Neural cell (in vitro differentiated cells): ENCODE measurements at regions not wholly inside any gene's neighbourhood (a gene's known extent, or its start where the extent isn't known, plus 50 kb on each side); places are given as distances from the start of the nearest gene placed in this dataset.

Source experiments
- H2AFZ ChIP-seq: fragments of 200-600, 300-800 bp; sonication (generic), shearing (Covaris generic); 2 replicates; pipeline ENCODE4 v1.6.0; 2014; ENCODE audit warnings: low read depth, mild to moderate bottlenecking, antibody characterized with exemption, low read length, moderate library complexity
- H3F3A ChIP-seq: fragments of 200-600 bp; shearing (Covaris generic); 2 replicates; pipeline ENCODE4 v1.6.1; 2016; ENCODE audit warnings: mild to moderate bottlenecking, moderate library complexity, mixed read lengths, antibody characterized with exemption, low read length; ENCODE audit not compliant: insufficient read depth, poor library complexity, severe bottlenecking
- H3K27ac ChIP-seq: fragments of 200-600, 300-800 bp; sonication (generic), shearing (Covaris generic); 2 replicates; pipeline ENCODE4 v1.5.1; 2014; ENCODE audit warnings: mild to moderate bottlenecking, low read length, moderate library complexity
- H3K27me3 ChIP-seq: fragments of 300-800, 200-600 bp; sonication (generic), shearing (Covaris generic); 2 replicates; pipeline ENCODE4 v1.6.0; 2014; ENCODE audit warnings: mild to moderate bottlenecking, low read depth, low read length, moderate library complexity; ENCODE audit not compliant: insufficient read depth
- H3K36me3 ChIP-seq: fragments of 300-800, 200-600 bp; sonication (generic), shearing (Covaris generic); 2 replicates; pipeline ENCODE4 v1.5.1; 2014; ENCODE audit warnings: mild to moderate bottlenecking, antibody characterized with exemption, low read length, moderate library complexity; ENCODE audit not compliant: insufficient read depth
- H3K4me2 ChIP-seq: fragments of 300-800, 200-600 bp; sonication (generic), shearing (Covaris generic); 2 replicates; pipeline ENCODE4 v1.6.0; 2014; ENCODE audit warnings: mild to moderate bottlenecking, low read length
- H3K4me3 ChIP-seq: fragments of 300-800, 200-600 bp; sonication (generic), shearing (Covaris generic); 2 replicates; pipeline ENCODE4 v1.5.1; 2014; ENCODE audit warnings: mild to moderate bottlenecking, low read length, moderate library complexity
- H3K79me2 ChIP-seq: fragments of 200-600 bp; shearing (Covaris generic); replicated peaks from 2 replicates; pipeline ENCODE4 v1.6.0; 2014; ENCODE audit warnings: mild to moderate bottlenecking, low read length, moderate library complexity; ENCODE audit not compliant: insufficient read depth
- H3K9ac ChIP-seq: fragments of 300-800, 200-600 bp; sonication (generic), shearing (Covaris generic); 2 replicates; pipeline ENCODE4 v1.6.1; 2016; ENCODE audit warnings: mild to moderate bottlenecking, low read length, mixed read lengths
- H3K9me2 ChIP-seq: fragments of 200-600 bp; shearing (Covaris generic); 2 replicates; pipeline ENCODE4 v1.6.1; 2016; ENCODE audit warnings: mild to moderate bottlenecking, low read length, mixed read lengths; ENCODE audit not compliant: insufficient read depth
- H3K9me3 ChIP-seq: fragments of 200-600, 300-800 bp; sonication (generic), shearing (Covaris generic); 2 replicates; pipeline ENCODE4 v1.6.1; 2016; ENCODE audit warnings: mild to moderate bottlenecking, mixed run types, low read length, moderate library complexity, mixed read lengths
- H4K20me1 ChIP-seq: fragments of 200-600 bp; shearing (Covaris generic); 2 replicates; pipeline ENCODE4 v1.6.1; 2016; ENCODE audit warnings: mild to moderate bottlenecking, mixed run types; ENCODE audit not compliant: insufficient read depth
- EP300 ChIP-seq: fragments of 450-650 bp; conservative IDR thresholded peaks from 2 replicates; pipeline ENCODE4 v1.6.1; 2014; ENCODE audit warnings: antibody characterized with exemption, mild to moderate bottlenecking, moderate library complexity; ENCODE audit not compliant: poor library complexity, severe bottlenecking
- EZH2 ChIP-seq: fragments of 200-600, 300-800 bp; shearing (Covaris generic), sonication (generic); IDR thresholded peaks from 2 replicates; pipeline ENCODE4 v1.6.1; 2014; ENCODE audit warnings: antibody characterized with exemption, low read length, borderline replicate concordance, mild to moderate bottlenecking; ENCODE audit not compliant: insufficient read depth, poor library complexity, severe bottlenecking
- MXI1 ChIP-seq: fragments of 450-650 bp; conservative IDR thresholded peaks from 2 replicates; pipeline ENCODE4 v1.6.1; 2014; ENCODE audit warnings: antibody characterized with exemption, mild to moderate bottlenecking; ENCODE audit not compliant: poor library complexity, severe bottlenecking
- POLR2AphosphoS5 ChIP-seq: IDR thresholded peaks from 2 replicates; pipeline ENCODE4 v1.6.1; 2012
- RAD21 ChIP-seq: fragments of 450-650 bp; conservative IDR thresholded peaks from 2 replicates; pipeline ENCODE4 v1.6.1; 2014; ENCODE audit warnings: antibody characterized with exemption, mild to moderate bottlenecking, moderate library complexity
- TAF1 ChIP-seq: IDR thresholded peaks from 2 replicates; pipeline ENCODE4 v1.6.1; 2012; ENCODE audit warnings: low read depth
- TF ChIP-seq, protein P1 (sequence below): IDR thresholded peaks from 2 replicates; pipeline ENCODE4 v1.6.1; 2012; ENCODE audit warnings: borderline replicate concordance
- TF ChIP-seq, protein P2 (sequence below): fragments of 450-650 bp; IDR thresholded peaks from 2 replicates; pipeline ENCODE4 v1.5.1; 2014; ENCODE audit warnings: antibody characterized with exemption, mild to moderate bottlenecking, moderate library complexity; ENCODE audit not compliant: poor library complexity, severe bottlenecking

DNA sequence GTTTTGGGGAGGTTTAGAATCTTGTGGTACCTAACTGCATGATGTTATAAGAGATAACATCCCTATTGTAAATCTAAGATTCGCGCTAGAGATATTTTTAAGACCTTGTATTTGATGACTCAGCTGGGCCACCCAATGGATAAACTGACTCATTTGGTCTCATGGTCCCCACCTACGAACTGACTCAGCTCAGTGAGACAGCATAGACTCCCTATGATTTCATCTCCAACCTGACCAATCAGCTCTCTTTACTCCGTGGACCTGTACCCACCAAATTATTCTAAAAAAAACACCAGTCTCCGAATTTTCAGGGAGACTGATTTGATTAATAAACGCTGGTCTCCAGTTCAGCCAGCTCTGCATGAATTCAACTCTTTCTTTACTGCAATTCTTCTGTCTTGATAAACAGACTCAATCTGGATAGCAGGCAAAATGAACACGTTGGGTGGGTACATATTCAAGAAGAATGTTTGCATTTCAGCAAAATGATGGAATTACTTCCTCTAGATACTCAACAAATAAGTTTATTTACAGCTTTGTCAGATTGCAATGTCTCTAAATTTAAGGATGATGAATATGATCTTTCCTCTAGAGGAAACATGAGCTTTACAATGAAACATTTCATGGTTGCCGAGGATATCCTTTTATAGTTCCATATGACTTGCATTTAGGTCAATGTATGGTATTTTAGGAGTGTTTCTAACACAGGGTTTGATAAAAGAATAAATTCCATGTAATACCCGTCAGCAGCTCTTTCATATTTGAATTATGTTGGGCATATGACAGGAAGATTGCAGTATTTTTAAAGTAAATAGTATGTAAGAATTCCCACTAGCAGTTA, 516.6 kb upstream of the RGS18 start:
- Histone ChIP-seq H3K4me3 (no peak overlapping the region), H3K27ac (no peak overlapping the region)

DNA sequence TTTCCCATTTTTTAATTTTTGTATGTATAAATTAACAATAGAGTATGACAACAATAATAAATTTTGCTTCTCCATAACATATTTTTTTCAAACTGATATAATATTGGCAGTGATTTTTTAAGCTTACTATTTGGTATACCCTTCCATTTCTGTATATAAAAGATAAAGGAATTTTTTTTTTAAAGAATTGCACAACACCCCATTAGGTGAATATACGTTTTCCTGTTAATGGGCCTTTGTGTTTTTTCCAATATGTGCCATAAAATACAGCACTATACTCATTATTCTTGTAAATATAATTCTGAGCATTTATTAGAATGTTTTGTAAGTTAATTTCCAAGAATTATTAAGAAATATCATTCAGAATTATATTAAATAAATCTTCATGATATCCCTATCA, 515.2 kb upstream of the RGS18 start:
- no peak overlapping the region for H3K4me2 ChIP-seq

More for the DNA sequence above, 516.6 kb upstream of the RGS18 start:
- no peaks in the 10 kb centered on the region for H3K79me2 ChIP-seq
- H4K20me1 ChIP-seq: no peaks in the 10 kb centered on the region
- no peak overlapping the region for H3K9ac ChIP-seq
- TF ChIP-seq MXI1: no peak
- TF ChIP-seq EP300: peak; percentile 40
- no peaks in the 10 kb centered on the region for H3K36me3 ChIP-seq
- no peak overlapping the region for H3K4me2 ChIP-seq
- no peaks in the 10 kb centered on the region for H3K9me3 ChIP-seq
- no peak overlapping the region for H2AFZ ChIP-seq
- no peaks in the 10 kb centered on the region for H3K9me2 ChIP-seq
- H3K27me3 ChIP-seq: no peaks in the 10 kb centered on the region
- H3F3A ChIP-seq: no peaks in the 10 kb centered on the region

More for the DNA sequence above, 515.2 kb upstream of the RGS18 start:
- no peaks in the 10 kb centered on the region for H3F3A ChIP-seq
- H3K9ac ChIP-seq: no peak overlapping the region
- no peak overlapping the region for H3K27ac ChIP-seq
- H3K9me2 ChIP-seq: no peaks in the 10 kb centered on the region
- no peaks in the 10 kb centered on the region for H3K79me2 ChIP-seq
- no peak for TF ChIP-seq RAD21
- TF ChIP-seq EP300: no peak
- no peak for TF ChIP-seq EZH2
- no peak for TF ChIP-seq TAF1
- TF ChIP-seq, protein P1, sequence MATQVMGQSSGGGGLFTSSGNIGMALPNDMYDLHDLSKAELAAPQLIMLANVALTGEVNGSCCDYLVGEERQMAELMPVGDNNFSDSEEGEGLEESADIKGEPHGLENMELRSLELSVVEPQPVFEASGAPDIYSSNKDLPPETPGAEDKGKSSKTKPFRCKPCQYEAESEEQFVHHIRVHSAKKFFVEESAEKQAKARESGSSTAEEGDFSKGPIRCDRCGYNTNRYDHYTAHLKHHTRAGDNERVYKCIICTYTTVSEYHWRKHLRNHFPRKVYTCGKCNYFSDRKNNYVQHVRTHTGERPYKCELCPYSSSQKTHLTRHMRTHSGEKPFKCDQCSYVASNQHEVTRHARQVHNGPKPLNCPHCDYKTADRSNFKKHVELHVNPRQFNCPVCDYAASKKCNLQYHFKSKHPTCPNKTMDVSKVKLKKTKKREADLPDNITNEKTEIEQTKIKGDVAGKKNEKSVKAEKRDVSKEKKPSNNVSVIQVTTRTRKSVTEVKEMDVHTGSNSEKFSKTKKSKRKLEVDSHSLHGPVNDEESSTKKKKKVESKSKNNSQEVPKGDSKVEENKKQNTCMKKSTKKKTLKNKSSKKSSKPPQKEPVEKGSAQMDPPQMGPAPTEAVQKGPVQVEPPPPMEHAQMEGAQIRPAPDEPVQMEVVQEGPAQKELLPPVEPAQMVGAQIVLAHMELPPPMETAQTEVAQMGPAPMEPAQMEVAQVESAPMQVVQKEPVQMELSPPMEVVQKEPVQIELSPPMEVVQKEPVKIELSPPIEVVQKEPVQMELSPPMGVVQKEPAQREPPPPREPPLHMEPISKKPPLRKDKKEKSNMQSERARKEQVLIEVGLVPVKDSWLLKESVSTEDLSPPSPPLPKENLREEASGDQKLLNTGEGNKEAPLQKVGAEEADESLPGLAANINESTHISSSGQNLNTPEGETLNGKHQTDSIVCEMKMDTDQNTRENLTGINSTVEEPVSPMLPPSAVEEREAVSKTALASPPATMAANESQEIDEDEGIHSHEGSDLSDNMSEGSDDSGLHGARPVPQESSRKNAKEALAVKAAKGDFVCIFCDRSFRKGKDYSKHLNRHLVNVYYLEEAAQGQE: no peak
- no peak for TF ChIP-seq MXI1
- TF ChIP-seq, protein P2, sequence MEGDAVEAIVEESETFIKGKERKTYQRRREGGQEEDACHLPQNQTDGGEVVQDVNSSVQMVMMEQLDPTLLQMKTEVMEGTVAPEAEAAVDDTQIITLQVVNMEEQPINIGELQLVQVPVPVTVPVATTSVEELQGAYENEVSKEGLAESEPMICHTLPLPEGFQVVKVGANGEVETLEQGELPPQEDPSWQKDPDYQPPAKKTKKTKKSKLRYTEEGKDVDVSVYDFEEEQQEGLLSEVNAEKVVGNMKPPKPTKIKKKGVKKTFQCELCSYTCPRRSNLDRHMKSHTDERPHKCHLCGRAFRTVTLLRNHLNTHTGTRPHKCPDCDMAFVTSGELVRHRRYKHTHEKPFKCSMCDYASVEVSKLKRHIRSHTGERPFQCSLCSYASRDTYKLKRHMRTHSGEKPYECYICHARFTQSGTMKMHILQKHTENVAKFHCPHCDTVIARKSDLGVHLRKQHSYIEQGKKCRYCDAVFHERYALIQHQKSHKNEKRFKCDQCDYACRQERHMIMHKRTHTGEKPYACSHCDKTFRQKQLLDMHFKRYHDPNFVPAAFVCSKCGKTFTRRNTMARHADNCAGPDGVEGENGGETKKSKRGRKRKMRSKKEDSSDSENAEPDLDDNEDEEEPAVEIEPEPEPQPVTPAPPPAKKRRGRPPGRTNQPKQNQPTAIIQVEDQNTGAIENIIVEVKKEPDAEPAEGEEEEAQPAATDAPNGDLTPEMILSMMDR: no peak
- TF ChIP-seq POLR2AphosphoS5: no peak
- no peaks in the 10 kb centered on the region for H3K9me3 ChIP-seq
- no peak overlapping the region for H2AFZ ChIP-seq
- no peaks in the 10 kb centered on the region for H4K20me1 ChIP-seq
- no peaks in the 10 kb centered on the region for H3K27me3 ChIP-seq
- no peak overlapping the region for H3K4me3 ChIP-seq
- no peaks in the 10 kb centered on the region for H3K36me3 ChIP-seq
